ENCODE measurements at regions not wholly inside any gene's neighbourhood (a gene's known extent, or its start where the extent isn't known, plus 50 kb on each side); places are given as distances from the start of the nearest gene placed in this dataset.

GRCh38 chr20:37455659-37456058 is 65.4 kb upstream of the NNAT start:
- Mint-ChIP-seq H3K36me3 (peaks cover 7% of the 10 kb centered on the region), H3K4me3 (no peak overlapping the region), H3K9me3 (peaks cover 42% of the 10 kb centered on the region), H3K4me1 (ENCODE audit: low read depth) (no peaks in the 10 kb centered on the region), H3K27ac (no peak overlapping the region), H3K27me3 (peaks cover 7% of the 10 kb centered on the region)
- ChIA-PET POLR2A (no interaction called here), CTCF (no interaction called here)
- intact Hi-C loops (cut with micrococcal nuclease), result no loop called here
- no peak for DNase-seq

- ChIA-PET CTCF (no interaction called here), POLR2A (no interaction called here)
- H3K4me3 Mint-ChIP-seq, result no peak overlapping the region
- DNase-seq, result no peak
- peaks cover 7% of the 10 kb centered on the region for H3K27me3 Mint-ChIP-seq
- intact Hi-C loops (cut with micrococcal nuclease), result no loop called here
- no peaks in the 10 kb centered on the region for H3K4me1 Mint-ChIP-seq (ENCODE audit: low read depth)
- peaks cover 7% of the 10 kb centered on the region for H3K36me3 Mint-ChIP-seq
- H3K27ac Mint-ChIP-seq, result no peak overlapping the region
- H3K9me3 Mint-ChIP-seq, result peaks cover 42% of the 10 kb centered on the region
Observed at GRCh38 chr20:37456948-37457347, 64.1 kb upstream of the NNAT start.

GRCh38 chr20:37457921-37458320 is 63.1 kb upstream of the NNAT start:
- no peak for DNase-seq
- Mint-ChIP-seq H3K4me3 (no peak overlapping the region), H3K27ac (no peak overlapping the region), H3K4me1 (ENCODE audit: low read depth) (no peaks in the 10 kb centered on the region), H3K36me3 (peaks cover 7% of the 10 kb centered on the region), H3K27me3 (peaks cover 7% of the 10 kb centered on the region), H3K9me3 (peaks cover 42% of the 10 kb centered on the region)
- POLR2A ChIA-PET, result no interaction called here
- CTCF ChIA-PET, result no interaction called here
- intact Hi-C loops (cut with micrococcal nuclease), result no loop called here

DNA sequence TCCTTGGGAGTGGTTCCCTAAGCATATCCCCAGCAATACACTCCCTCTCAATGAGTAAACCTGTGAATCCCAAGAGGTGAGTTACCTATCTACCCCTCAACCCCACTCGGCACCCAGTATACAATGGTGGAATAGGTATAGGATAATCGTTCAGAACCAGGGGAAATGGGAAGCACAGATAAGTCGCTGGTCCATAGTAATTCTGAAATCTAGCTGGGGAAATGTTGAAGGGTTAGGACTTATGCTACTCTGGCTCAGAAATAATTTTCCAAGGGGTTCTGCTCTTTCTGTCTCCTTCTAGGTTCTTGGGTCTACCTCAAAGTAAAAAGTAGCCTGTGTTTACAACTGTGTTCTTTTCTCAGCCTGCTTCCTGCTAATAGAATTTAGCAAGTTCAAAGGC is 62.3 kb upstream of the NNAT start:
- Mint-ChIP-seq H3K27ac (no peak overlapping the region), H3K4me1 (ENCODE audit: low read depth) (no peaks in the 10 kb centered on the region), H3K27me3 (peaks cover 6% of the 10 kb centered on the region), H3K9me3 (peaks cover 42% of the 10 kb centered on the region), H3K4me3 (no peak overlapping the region), H3K36me3 (peaks cover 7% of the 10 kb centered on the region)
- CTCF ChIA-PET, result no interaction called here
- no peak for DNase-seq
- POLR2A ChIA-PET, result no interaction called here
- intact Hi-C loops (cut with micrococcal nuclease), result no loop called here

- Mint-ChIP-seq H3K27ac (no peak overlapping the region), H3K4me1 (ENCODE audit: low read depth) (no peaks in the 10 kb centered on the region), H3K4me3 (no peak overlapping the region), H3K36me3 (peaks cover 3% of the 10 kb centered on the region), H3K9me3 (peaks cover 21% of the 10 kb centered on the region), H3K27me3 (peaks cover 2% of the 10 kb centered on the region)
- intact Hi-C loops (cut with micrococcal nuclease), result no loop called here
- ChIA-PET CTCF (no interaction called here), POLR2A (no interaction called here)
- no peak for DNase-seq
Observed at GRCh38 chr20:37461405-37461804, 59.6 kb upstream of the NNAT start.

DNA sequence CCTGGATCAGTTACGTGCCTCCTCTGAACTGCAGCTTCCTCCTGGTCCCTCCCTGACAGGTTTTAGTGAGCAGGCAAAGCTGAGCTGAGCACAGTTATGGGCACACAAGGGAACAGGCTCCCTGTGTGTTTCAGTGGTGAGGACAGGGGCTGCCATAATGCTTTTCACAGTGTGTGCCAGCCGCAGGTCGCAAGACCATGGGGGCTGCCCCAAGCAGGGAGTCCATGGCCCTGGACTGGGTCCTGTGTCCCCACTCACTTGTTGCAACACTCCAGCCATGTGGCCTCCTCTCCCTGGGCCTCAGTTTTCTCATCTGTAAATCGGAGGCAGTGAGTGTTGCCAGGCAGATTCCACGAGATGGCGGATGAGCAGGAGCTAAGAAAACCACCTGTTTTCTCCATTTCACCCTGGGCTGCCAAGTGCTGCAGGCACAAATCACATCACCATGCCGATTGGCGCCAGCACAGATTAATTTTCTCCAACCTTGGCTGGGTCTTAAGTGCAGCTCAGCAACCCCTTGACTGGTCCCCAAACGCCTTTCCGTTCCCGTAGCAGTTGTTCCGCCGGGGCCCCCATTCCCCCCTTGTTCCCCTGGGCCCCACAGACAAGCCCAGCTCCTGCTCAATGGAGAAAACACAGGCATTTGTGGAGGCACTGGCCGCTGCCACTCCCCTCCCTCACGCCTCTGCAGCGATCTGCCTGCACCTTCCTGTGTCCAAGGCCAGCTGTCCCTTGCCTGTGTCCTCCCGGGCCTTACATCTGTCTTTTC is 57.1 kb upstream of the NNAT start:
- CTCF ChIA-PET, result no interaction called here
- Mint-ChIP-seq H3K4me1 (ENCODE audit: low read depth) (no peaks in the 10 kb centered on the region), H3K4me3 (no peak overlapping the region), H3K9me3 (peaks cover 2% of the 10 kb centered on the region), H3K36me3 (no peaks in the 10 kb centered on the region), H3K27ac (no peak overlapping the region), H3K27me3 (peaks cover 4% of the 10 kb centered on the region)
- intact Hi-C loops (cut with micrococcal nuclease), result no loop called here
- no peak for DNase-seq
- POLR2A ChIA-PET, result no interaction called here

DNA sequence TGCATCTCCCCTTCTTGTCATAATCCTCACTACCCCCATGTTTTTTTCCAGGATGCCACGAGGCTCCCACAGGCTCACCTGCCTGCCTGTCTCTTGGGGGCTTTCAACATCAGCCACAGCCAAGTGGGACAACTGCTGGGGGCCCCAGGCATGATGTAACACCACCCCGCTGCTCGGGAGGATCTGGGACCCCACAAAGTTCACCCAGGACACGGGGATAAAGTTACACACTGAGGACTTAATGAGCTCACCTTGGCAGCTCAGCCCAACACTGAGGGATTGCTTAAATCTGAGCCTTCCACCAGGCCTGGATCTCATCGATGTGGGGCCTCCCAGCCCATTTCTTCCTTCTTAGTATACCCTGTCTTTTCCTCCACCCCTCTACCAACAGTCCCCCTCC is 56.4 kb upstream of the NNAT start:
- H3K27ac Mint-ChIP-seq, result no peak overlapping the region
- no peaks in the 10 kb centered on the region for H3K36me3 Mint-ChIP-seq
- CTCF ChIA-PET, result interaction anchor here (0.6 kb wide), 1 partner anchor 100 kb away, joined by 3 read pairs; no protein-coding TSS in a partner anchor

More for the DNA sequence above, 56.4 kb upstream of the NNAT start:
- DNase-seq, result no peak
- H3K27me3 Mint-ChIP-seq, result peaks cover 6% of the 10 kb centered on the region
- POLR2A ChIA-PET, result no interaction called here
- H3K9me3 Mint-ChIP-seq, result no peaks in the 10 kb centered on the region
- no peaks in the 10 kb centered on the region for H3K4me1 Mint-ChIP-seq (ENCODE audit: low read depth)
- H3K4me3 Mint-ChIP-seq, result no peak overlapping the region
- intact Hi-C loops (cut with micrococcal nuclease), result no loop called here
